Hepatocyte (in vitro differentiated cells): ENCODE measurements at regions not wholly inside any gene's neighbourhood (a gene's known extent, or its start where the extent isn't known, plus 50 kb on each side); places are given as distances from the start of the nearest gene placed in this dataset.

Experiments
- DNase-seq: peaks from one replicate; pipeline ENCODE4 v3.0.0-alpha.2; 2016; ENCODE audit warnings: low spot score
- H2AFZ ChIP-seq: fragments of 200-600 bp; sonication (generic); 2 replicates; pipeline ENCODE4 v1.6.0; 2016; ENCODE audit warnings: antibody characterized with exemption, mild to moderate bottlenecking
- H3K27ac ChIP-seq: fragments of 200-600 bp; sonication (generic); 2 replicates; pipeline ENCODE4 v1.5.1; 2016; ENCODE audit warnings: mild to moderate bottlenecking
- H3K27me3 ChIP-seq: fragments of 200-600 bp; sonication (generic); 2 replicates; pipeline ENCODE4 v1.6.1; 2016
- H3K36me3 ChIP-seq: fragments of 200-600 bp; sonication (generic); replicated peaks from 2 replicates; pipeline ENCODE4 v1.5.1; 2016; ENCODE audit warnings: low read depth; ENCODE audit not compliant: insufficient read depth
- H3K4me1 ChIP-seq: fragments of 200-600 bp; sonication (generic); 2 replicates; pipeline ENCODE4 v1.5.1; 2016; ENCODE audit warnings: mild to moderate bottlenecking, moderate library complexity; ENCODE audit not compliant: insufficient read depth
- H3K4me2 ChIP-seq: fragments of 200-600 bp; sonication (generic); 2 replicates; pipeline ENCODE4 v1.6.0; 2016
- H3K4me3 ChIP-seq: fragments of 200-600 bp; sonication (generic); 2 replicates; pipeline ENCODE4 v1.5.1; 2016; ENCODE audit warnings: mild to moderate bottlenecking
- H3K79me2 ChIP-seq: fragments of 200-600 bp; sonication (generic); 2 replicates; pipeline ENCODE4 v1.6.0; 2017; ENCODE audit warnings: mild to moderate bottlenecking
- H3K9me2 ChIP-seq: fragments of 200-600 bp; sonication (generic); replicated peaks from 2 replicates; pipeline ENCODE4 v1.6.0; 2017; ENCODE audit warnings: mild to moderate bottlenecking; ENCODE audit not compliant: insufficient read depth
- H3K9me3 ChIP-seq: fragments of 200-600 bp; sonication (generic); 2 replicates; pipeline ENCODE4 v1.5.1; 2016; ENCODE audit warnings: low read depth, mild to moderate bottlenecking
- H4K20me1 ChIP-seq: fragments of 200-600 bp; sonication (generic); 2 replicates; pipeline ENCODE4 v1.6.0; 2016; ENCODE audit warnings: mild to moderate bottlenecking; ENCODE audit not compliant: insufficient read depth, poor library complexity, severe bottlenecking
- CTCF ChIP-seq: fragments of 200-600 bp; sonication (generic); IDR thresholded peaks from 2 replicates; pipeline ENCODE4 v1.5.1; 2016; ENCODE audit warnings: antibody characterized with exemption, mild to moderate bottlenecking; ENCODE audit not compliant: poor library complexity
- EZH2 ChIP-seq: fragments of 200-600 bp; sonication (generic); IDR thresholded peaks from 2 replicates; pipeline ENCODE4 v1.6.1; 2016; ENCODE audit warnings: antibody characterized with exemption, mild to moderate bottlenecking, borderline replicate concordance
- EZH2phosphoT487 ChIP-seq: fragments of 200-600 bp; sonication (generic); IDR thresholded peaks from one replicate; pipeline ENCODE4 v1.6.1; 2018; ENCODE audit warnings: antibody characterized with exemption, mild to moderate bottlenecking, low read depth, moderate library complexity; ENCODE audit not compliant: unreplicated experiment, severe bottlenecking
- WGBS: methylation state at CpG from one replicate; pipeline ENCODE4 v1.1.6; 2016; ENCODE audit warnings: low lambda C conversion rate; ENCODE audit errors: missing lambda C conversion rate; 5-methylcytosine and 5-hydroxymethylcytosine counted together

GRCh38 chr9:129395633-129396364 is 217.7 kb upstream of the IER5L start:
- H3K27me3 ChIP-seq: no peaks in the 10 kb centered on the region
- no peak for DNase-seq
- no peaks in the 10 kb centered on the region for H3K9me3 ChIP-seq
- H2AFZ ChIP-seq: no peak overlapping the region
- H3K9me2 ChIP-seq: no peaks in the 10 kb centered on the region
- TF ChIP-seq EZH2phosphoT487: no peak
- no peak for TF ChIP-seq EZH2
- TF ChIP-seq CTCF: no peak
- 41% methylated on average over 3 of the region's 3 CpGs for WGBS
- no peaks in the 10 kb centered on the region for H3K79me2 ChIP-seq
- no peaks in the 10 kb centered on the region for H3K4me1 ChIP-seq
- no peaks in the 10 kb centered on the region for H4K20me1 ChIP-seq
- no peak overlapping the region for H3K4me2 ChIP-seq
- no peak overlapping the region for H3K27ac ChIP-seq
- H3K4me3 ChIP-seq: no peak overlapping the region
- no peaks in the 10 kb centered on the region for H3K36me3 ChIP-seq

- Histone ChIP-seq H3K27me3 (no peaks in the 10 kb centered on the region), H3K4me2 (no peak overlapping the region), H3K36me3 (no peaks in the 10 kb centered on the region), H3K9me3 (no peaks in the 10 kb centered on the region), H3K27ac (no peak overlapping the region), H3K9me2 (no peaks in the 10 kb centered on the region), H2AFZ (no peak overlapping the region), H3K4me1 (no peaks in the 10 kb centered on the region), H3K4me3 (no peak overlapping the region), H4K20me1 (no peaks in the 10 kb centered on the region), H3K79me2 (no peaks in the 10 kb centered on the region)
- WGBS: 87% methylated on average over 3 of the region's 3 CpGs
- TF ChIP-seq CTCF (no peak), EZH2 (no peak), EZH2phosphoT487 (no peak)
- no peak for DNase-seq
Observed at GRCh38 chr9:129394886-129395279, 216.8 kb upstream of the IER5L start.

- Histone ChIP-seq H3K4me2 (no peak overlapping the region), H3K9me2 (no peaks in the 10 kb centered on the region), H3K9me3 (no peaks in the 10 kb centered on the region), H3K4me3 (no peak overlapping the region), H3K36me3 (no peaks in the 10 kb centered on the region), H2AFZ (no peak overlapping the region), H3K27ac (no peak overlapping the region), H3K79me2 (no peaks in the 10 kb centered on the region), H4K20me1 (no peaks in the 10 kb centered on the region), H3K27me3 (no peaks in the 10 kb centered on the region), H3K4me1 (no peaks in the 10 kb centered on the region)
- DNase-seq: no peak
- WGBS: 69% methylated on average over 22 of the region's 25 CpGs
- TF ChIP-seq EZH2: no peak
Observed at GRCh38 chr9:129394061-129394885, 216.2 kb upstream of the IER5L start.

GRCh38 chr9:129393064-129393463 is 215.0 kb upstream of the IER5L start:
- 85% methylated on average over 5 of the region's 5 CpGs for WGBS
- Histone ChIP-seq H3K4me1 (no peaks in the 10 kb centered on the region), H3K9me3 (no peaks in the 10 kb centered on the region)

More at GRCh38 chr9:129393064-129393463, 215.0 kb upstream of the IER5L start:
- H4K20me1 ChIP-seq: no peaks in the 10 kb centered on the region
- TF ChIP-seq EZH2 (no peak), CTCF (no peak), EZH2phosphoT487 (no peak)
- DNase-seq: no peak
- no peak overlapping the region for H3K4me2 ChIP-seq
- no peak overlapping the region for H3K4me3 ChIP-seq
- H3K36me3 ChIP-seq: no peaks in the 10 kb centered on the region
- H3K9me2 ChIP-seq: no peaks in the 10 kb centered on the region
- H3K27me3 ChIP-seq: no peaks in the 10 kb centered on the region
- H2AFZ ChIP-seq: no peak overlapping the region
- H3K79me2 ChIP-seq: no peaks in the 10 kb centered on the region
- no peak overlapping the region for H3K27ac ChIP-seq
